HCT116 (cell line): ENCODE measurements at regions not wholly inside any gene's neighbourhood (a gene's known extent, or its start where the extent isn't known, plus 50 kb on each side); places are given as distances from the start of the nearest gene placed in this dataset.

Experiments used
- ATAC-seq: fragments of 200-7000 bp; cut with Tn5 transposase; 2 replicates; pipeline ENCODE4 v1.9.1; 2020; ENCODE audit warnings: mild to moderate bottlenecking, moderate library complexity
- BruUV-seq: library from RNA; stranded (reverse); fragments of 400-500 nt; replicated peaks from 2 replicates; lab custom pipeline; 2021; lab: Mats Ljungman, UMichigan
- CTCF ChIA-PET: fragments of 300-600 bp; sonication (Branson Sonifier 250); formaldehyde crosslinking; loops from one replicate; lab custom pipeline; 2021; ENCODE audit warnings: antibody characterized with exemption; lab: Charles Lee
- POLR2A ChIA-PET: fragments of 300-600, 350-600 bp; sonication (Branson Sonifier 250); formaldehyde crosslinking; loops from one replicate; lab custom pipeline; 2021; ENCODE audit warnings: antibody characterized with exemption; lab: Charles Lee
- RAD21 ChIA-PET, 2 experiments: fragments of 300-600 bp; sonication (Branson Sonifier 250); formaldehyde crosslinking; loops; one replicate each; lab custom pipeline; 2023; ENCODE audit warnings: low total read pairs in 2 of 2; ENCODE audit not compliant: uncharacterized antibody in 2 of 2, unreplicated experiment in 2 of 2, low non-redundant PET in 1 of 2; lab: Charles Lee
- DNase-seq: peaks from one replicate; pipeline ENCODE4 v3.0.0-alpha.2; 2010; ENCODE audit warnings: low read depth, low spot score
- H2AFZ ChIP-seq: fragments of 200-600 bp; shearing (Covaris generic), sonication (generic); 2 replicates; pipeline ENCODE4 v1.6.1; 2017; ENCODE audit warnings: low read depth, mixed run types, mixed read lengths, antibody characterized with exemption, low read length; ENCODE audit not compliant: poor library complexity, severe bottlenecking
- H3K27ac ChIP-seq: 2 replicates; pipeline ENCODE4 v1.5.1; 2012; ENCODE audit warnings: low read depth, low read length
- H3K27me3 ChIP-seq: fragments of 200-600 bp; sonication (generic); 2 replicates; pipeline ENCODE4 v1.6.1; 2016; ENCODE audit warnings: mixed run types, low read length, mixed read lengths; ENCODE audit not compliant: insufficient read depth
- H3K36me3 ChIP-seq, 2 experiments: fragments of 200-500 bp in 1 of 2; fragments of 200-600 bp in 1 of 2; sonication (Bioruptor generic) in 1 of 2; sonication (generic) in 1 of 2; 2 replicates each; pipeline versions ENCODE4 v1.5.1 to v1.6.1; 2014 to 2016; ENCODE audit warnings: low read length in 2 of 2, inconsistent platforms in 1 of 2, mixed read lengths in 1 of 2, mixed run types in 1 of 2; ENCODE audit not compliant: insufficient read depth in 2 of 2, control insufficient read depth in 1 of 2
- H3K4me1 ChIP-seq, 2 experiments: fragments of 200-600 bp in 1 of 2; sonication (generic) in 1 of 2; 2 replicates each; pipeline versions ENCODE4 v1.5.1 to v1.6.1; 2012 to 2017; ENCODE audit warnings: low read length in 2 of 2, inconsistent platforms in 1 of 2, mild to moderate bottlenecking in 1 of 2, mixed read lengths in 1 of 2, mixed run types in 1 of 2, moderate library complexity in 1 of 2; ENCODE audit not compliant: insufficient read depth in 2 of 2, control insufficient read depth in 1 of 2
- H3K4me2 ChIP-seq: fragments of 200-600 bp; sonication (generic); 2 replicates; pipeline ENCODE4 v1.6.1; 2017; ENCODE audit warnings: mixed run types, low read length, mixed read lengths
- H3K4me3 ChIP-seq, 2 experiments: fragments of 200-600 bp in 1 of 2; sonication (generic) in 1 of 2; replicated peaks in 1 of 2; 2 replicates each; pipeline ENCODE4 v1.5.1; 2011 to 2016; ENCODE audit warnings: low read length in 2 of 2, control low read depth in 1 of 2, low read depth in 1 of 2, mild to moderate bottlenecking in 1 of 2, mixed read lengths in 1 of 2, mixed run types in 1 of 2
- H3K79me2 ChIP-seq: fragments of 200-600 bp; sonication (generic); 2 replicates; pipeline ENCODE4 v1.6.1; 2017; ENCODE audit warnings: mild to moderate bottlenecking, mixed run types, low read length, moderate library complexity, mixed read lengths; ENCODE audit not compliant: insufficient read depth
- H3K9ac ChIP-seq: fragments of 200-600 bp; sonication (generic); 2 replicates; pipeline ENCODE4 v1.6.1; 2016; ENCODE audit warnings: low read length, mixed read lengths
- H3K9me2 ChIP-seq: fragments of 200-600 bp; sonication (generic), shearing (Covaris generic); 2 replicates; pipeline ENCODE4 v1.6.1; 2017; ENCODE audit warnings: mixed run types, mild to moderate bottlenecking, moderate library complexity; ENCODE audit not compliant: insufficient read depth
- H3K9me3 ChIP-seq, 2 experiments: fragments of 200-500 bp in 1 of 2; fragments of 200-600 bp in 1 of 2; sonication (Bioruptor generic) in 1 of 2; sonication (generic) in 1 of 2; 2 replicates each; pipeline ENCODE4 v1.6.1; 2014 to 2017; ENCODE audit warnings: low read length in 2 of 2, mixed read lengths in 2 of 2, inconsistent platforms in 1 of 2, low read depth in 1 of 2, mild to moderate bottlenecking in 1 of 2, mixed run types in 1 of 2, moderate library complexity in 1 of 2; ENCODE audit not compliant: control insufficient read depth in 1 of 2, insufficient read depth in 1 of 2
- H4K20me1 ChIP-seq: fragments of 200-600 bp; sonication (generic), shearing (Covaris generic); 2 replicates; pipeline ENCODE4 v1.6.1; 2017; ENCODE audit warnings: mixed run types, mild to moderate bottlenecking, moderate library complexity; ENCODE audit not compliant: insufficient read depth
- ATF3 ChIP-seq: IDR thresholded peaks from 2 replicates; pipeline ENCODE4 v1.6.1; 2012
- CEBPB ChIP-seq: IDR thresholded peaks from 2 replicates; pipeline ENCODE4 v1.6.1; 2012; ENCODE audit warnings: low read depth
- ELF1 ChIP-seq: IDR thresholded peaks from 2 replicates; pipeline ENCODE4 v1.6.1; 2012; ENCODE audit warnings: low read depth, borderline replicate concordance
- EZH2 ChIP-seq: fragments of 200-600 bp; sonication (generic); IDR thresholded peaks from 2 replicates; pipeline ENCODE4 v1.6.1; 2017; ENCODE audit warnings: antibody characterized with exemption, mixed run types
- EZH2phosphoT487 ChIP-seq: fragments of 200-600 bp; IDR thresholded peaks from 2 replicates; pipeline ENCODE4 v1.6.1; 2018; ENCODE audit warnings: antibody characterized with exemption, borderline replicate concordance
- JUND ChIP-seq: IDR thresholded peaks from 2 replicates; pipeline ENCODE4 v1.6.1; 2012
- POLR2A ChIP-seq: IDR thresholded peaks from 2 replicates; pipeline ENCODE4 v1.7.0; 2011; ENCODE audit warnings: borderline replicate concordance; ENCODE audit not compliant: insufficient read depth, insufficient read length; ENCODE audit errors: extremely low read depth
- POLR2AphosphoS5 ChIP-seq: IDR thresholded peaks from 2 replicates; pipeline ENCODE4 v1.6.1; 2011; ENCODE audit warnings: mild to moderate bottlenecking, low read depth, low read length, moderate library complexity
- SIN3A ChIP-seq: IDR thresholded peaks from 2 replicates; pipeline ENCODE4 v1.6.1; 2012; ENCODE audit warnings: low read depth
- SP1 ChIP-seq: IDR thresholded peaks from 2 replicates; pipeline ENCODE4 v1.6.1; 2012; ENCODE audit warnings: low read depth
- SRF ChIP-seq: IDR thresholded peaks from 2 replicates; pipeline ENCODE4 v1.6.1; 2012; ENCODE audit warnings: low read depth
- YY1 ChIP-seq: IDR thresholded peaks from 2 replicates; pipeline ENCODE4 v1.6.1; 2011; ENCODE audit warnings: low read length, low read depth, moderate library complexity, mild to moderate bottlenecking; ENCODE audit not compliant: insufficient replicate concordance; ENCODE audit errors: extremely low read depth
- ZNF274 ChIP-seq: fragments of 200-500 bp; sonication (Bioruptor generic); IDR thresholded peaks from 2 replicates; pipeline ENCODE4 v1.6.1; 2014; ENCODE audit warnings: mild to moderate bottlenecking, low read depth, low read length, inconsistent platforms
- intact Hi-C: fragments of 100-400 bp; cut with micrococcal nuclease; formaldehyde crosslinking; loops from 2 replicates; pipeline ENCODE4 v1.10.0; 2022
- TF ChIP-seq, protein P1 (sequence below): IDR thresholded peaks from 2 replicates; pipeline ENCODE4 v1.6.1; 2011; ENCODE audit warnings: mild to moderate bottlenecking, low read length, moderate library complexity; ENCODE audit not compliant: insufficient replicate concordance; ENCODE audit errors: extremely low read depth
- TF ChIP-seq, protein P2 (sequence below): IDR thresholded peaks from 2 replicates; pipeline ENCODE4 v1.6.1; 2012

DNA sequence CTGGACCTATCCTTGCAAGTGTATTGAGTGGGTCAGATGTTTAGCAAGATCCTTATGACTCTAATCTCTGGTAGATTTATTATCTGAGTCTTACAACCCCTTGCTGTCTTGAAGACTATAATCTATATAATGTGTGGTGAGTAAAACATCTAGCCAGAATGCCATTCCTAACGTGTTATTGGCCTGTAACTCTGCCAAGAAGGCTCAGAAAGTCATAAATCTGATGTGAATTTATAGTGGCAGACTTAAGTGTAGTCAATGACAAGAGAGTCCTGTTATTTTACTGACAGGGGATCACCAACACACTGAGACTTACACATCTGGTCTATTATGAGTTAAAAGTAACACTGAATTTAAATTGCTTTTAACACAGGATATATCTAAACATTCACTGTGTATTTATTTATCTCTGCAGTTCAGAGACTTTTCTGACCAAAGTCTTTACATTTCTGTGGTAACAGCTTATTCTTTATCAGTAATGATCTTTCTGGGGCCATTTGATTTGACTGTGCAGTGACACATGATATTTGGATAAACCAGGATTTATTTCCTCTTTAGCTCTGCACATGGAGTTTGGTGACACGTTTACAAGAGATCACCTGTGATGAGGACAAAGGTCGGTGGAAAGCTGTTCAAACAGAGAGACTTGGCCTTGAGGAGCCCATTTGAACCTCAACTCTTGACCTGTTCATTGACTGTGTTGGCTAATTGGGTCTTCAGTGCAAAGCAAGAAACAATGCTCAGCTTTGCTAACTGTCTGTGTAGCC lies 415.8 kb downstream of the STIM2 start:
- ChIA-PET RAD21 (no interaction called here), POLR2A (no interaction called here)
- H2AFZ ChIP-seq = no peak overlapping the region
- no peaks in the 10 kb centered on the region for H3K9me3 ChIP-seq
- TF ChIP-seq ATF3 = no peak
- TF ChIP-seq SP1 = no peak
- TF ChIP-seq, protein P1, sequence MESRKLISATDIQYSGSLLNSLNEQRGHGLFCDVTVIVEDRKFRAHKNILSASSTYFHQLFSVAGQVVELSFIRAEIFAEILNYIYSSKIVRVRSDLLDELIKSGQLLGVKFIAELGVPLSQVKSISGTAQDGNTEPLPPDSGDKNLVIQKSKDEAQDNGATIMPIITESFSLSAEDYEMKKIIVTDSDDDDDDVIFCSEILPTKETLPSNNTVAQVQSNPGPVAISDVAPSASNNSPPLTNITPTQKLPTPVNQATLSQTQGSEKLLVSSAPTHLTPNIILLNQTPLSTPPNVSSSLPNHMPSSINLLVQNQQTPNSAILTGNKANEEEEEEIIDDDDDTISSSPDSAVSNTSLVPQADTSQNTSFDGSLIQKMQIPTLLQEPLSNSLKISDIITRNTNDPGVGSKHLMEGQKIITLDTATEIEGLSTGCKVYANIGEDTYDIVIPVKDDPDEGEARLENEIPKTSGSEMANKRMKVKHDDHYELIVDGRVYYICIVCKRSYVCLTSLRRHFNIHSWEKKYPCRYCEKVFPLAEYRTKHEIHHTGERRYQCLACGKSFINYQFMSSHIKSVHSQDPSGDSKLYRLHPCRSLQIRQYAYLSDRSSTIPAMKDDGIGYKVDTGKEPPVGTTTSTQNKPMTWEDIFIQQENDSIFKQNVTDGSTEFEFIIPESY = no peak
- no peak for TF ChIP-seq JUND
- TF ChIP-seq YY1 = no peak
- TF ChIP-seq SRF = no peak
- TF ChIP-seq SIN3A = no peak
- no peak for TF ChIP-seq ZNF274
- TF ChIP-seq, protein P2, sequence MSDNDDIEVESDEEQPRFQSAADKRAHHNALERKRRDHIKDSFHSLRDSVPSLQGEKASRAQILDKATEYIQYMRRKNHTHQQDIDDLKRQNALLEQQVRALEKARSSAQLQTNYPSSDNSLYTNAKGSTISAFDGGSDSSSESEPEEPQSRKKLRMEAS = no peak
- TF ChIP-seq CEBPB = no peak
- TF ChIP-seq EZH2 = no peak
- no peak for TF ChIP-seq EZH2phosphoT487
- no peak for TF ChIP-seq POLR2AphosphoS5
- no peak for TF ChIP-seq ELF1
- no peak for TF ChIP-seq POLR2A
- TF ChIP-seq, all 23 proteins: peak for 0
- intact Hi-C loops = no loop called here
- DNase-seq (no peak), ATAC-seq (no peak)
- no peaks in the 10 kb centered on the region for H4K20me1 ChIP-seq
- no peaks in the 10 kb centered on the region for H3K36me3 ChIP-seq
- no peaks in the 10 kb centered on the region for H3K4me1 ChIP-seq
- CTCF ChIA-PET = no interaction called here
- H3K27me3 ChIP-seq = peaks cover 31% of the 10 kb centered on the region; the same call in 1 of the 2 replicates
- no TSS peak for BruUV-seq
- H3K4me2 ChIP-seq = no peak overlapping the region
- H3K9ac ChIP-seq = no peak overlapping the region
- H3K27ac ChIP-seq = no peak overlapping the region
- no peaks in the 10 kb centered on the region for H3K9me2 ChIP-seq
- no peaks in the 10 kb centered on the region for H3K79me2 ChIP-seq
- no peak overlapping the region for H3K4me3 ChIP-seq
